ENCODE measurements at regions not wholly inside any gene's neighbourhood (a gene's known extent, or its start where the extent isn't known, plus 50 kb on each side); places are given as distances from the start of the nearest gene placed in this dataset.

GRCh38 chr6:76275746-76276145 is 203.3 kb upstream of the IMPG1 start:
- Mint-ChIP-seq H3K4me1 (no peaks in the 10 kb centered on the region), H3K9me3 (ENCODE audit: low read depth) (peaks cover 22% of the 10 kb centered on the region), H3K4me3 (no peak overlapping the region), H3K27me3 (no peaks in the 10 kb centered on the region), H3K27ac (no peak overlapping the region), H3K36me3 (ENCODE audit: low read depth) (no peaks in the 10 kb centered on the region)
- intact Hi-C loops (cut with DNase I, micrococcal nuclease), result no loop called here
- CTCF ChIA-PET, result no interaction called here
- POLR2A ChIA-PET, result no interaction called here
- ATAC-seq (no peak), DNase-seq (no peak)

GRCh38 chr6:76264468-76264867 is 192.0 kb upstream of the IMPG1 start:
- Mint-ChIP-seq H3K27me3 (no peaks in the 10 kb centered on the region), H3K36me3 (ENCODE audit: low read depth) (no peaks in the 10 kb centered on the region), H3K9me3 (ENCODE audit: low read depth) (peaks cover 33% of the 10 kb centered on the region), H3K27ac (no peak overlapping the region), H3K4me3 (no peak overlapping the region), H3K4me1 (no peaks in the 10 kb centered on the region)
- intact Hi-C loops (cut with DNase I, micrococcal nuclease), result no loop called here
- ATAC-seq, result no peak
- ChIA-PET POLR2A (no interaction called here), CTCF (interaction anchor here (0.6 kb wide), 1 partner anchor 211 kb away, joined by 4 read pairs; no protein-coding TSS in a partner anchor)
- no peak for DNase-seq

- intact Hi-C loops (cut with DNase I, micrococcal nuclease), result no loop called here
These were observed 189.8 kb upstream of the IMPG1 start for GRCh38 chr6:76262240-76262639.

GRCh38 chr6:76250666-76251065 is 178.2 kb upstream of the IMPG1 start:
- POLR2A ChIA-PET, result no interaction called here
- no peak overlapping the region for H3K4me3 Mint-ChIP-seq
- ATAC-seq (no peak), DNase-seq (no peak)
- intact Hi-C loops (cut with DNase I, micrococcal nuclease), result no loop called here
- no peaks in the 10 kb centered on the region for H3K36me3 Mint-ChIP-seq (ENCODE audit: low read depth)
- peaks cover 1% of the 10 kb centered on the region for H3K9me3 Mint-ChIP-seq (ENCODE audit: low read depth)
- H3K4me1 Mint-ChIP-seq, result no peaks in the 10 kb centered on the region
- CTCF ChIA-PET, result no interaction called here
- no peak overlapping the region for H3K27ac Mint-ChIP-seq
- H3K27me3 Mint-ChIP-seq, result no peaks in the 10 kb centered on the region

More at GRCh38 chr6:76262240-76262639, 189.8 kb upstream of the IMPG1 start:
- ChIA-PET POLR2A (no interaction called here), CTCF (no interaction called here)
- Mint-ChIP-seq H3K4me1 (no peaks in the 10 kb centered on the region), H3K4me3 (no peak overlapping the region), H3K36me3 (ENCODE audit: low read depth) (no peaks in the 10 kb centered on the region), H3K9me3 (ENCODE audit: low read depth) (peaks cover 28% of the 10 kb centered on the region), H3K27ac (no peak overlapping the region), H3K27me3 (no peaks in the 10 kb centered on the region)
- no peak for DNase-seq
- no peak for ATAC-seq

GRCh38 chr6:76247527-76247926 is 175.1 kb upstream of the IMPG1 start:
- ATAC-seq, result no peak
- no peak for DNase-seq
- intact Hi-C loops (cut with DNase I, micrococcal nuclease), result no loop called here
- Mint-ChIP-seq H3K4me3 (no peak overlapping the region), H3K27ac (no peak overlapping the region), H3K9me3 (ENCODE audit: low read depth) (no peaks in the 10 kb centered on the region), H3K4me1 (no peaks in the 10 kb centered on the region), H3K36me3 (ENCODE audit: low read depth) (no peaks in the 10 kb centered on the region), H3K27me3 (no peaks in the 10 kb centered on the region)
- ChIA-PET POLR2A (no interaction called here), CTCF (no interaction called here)

- Mint-ChIP-seq H3K9me3 (ENCODE audit: low read depth) (peaks cover 18% of the 10 kb centered on the region), H3K4me3 (no peak overlapping the region), H3K4me1 (no peaks in the 10 kb centered on the region), H3K27ac (no peak overlapping the region), H3K27me3 (no peaks in the 10 kb centered on the region), H3K36me3 (ENCODE audit: low read depth) (no peaks in the 10 kb centered on the region)
- ATAC-seq, result no peak
- intact Hi-C loops (cut with DNase I, micrococcal nuclease), result no loop called here
- CTCF ChIA-PET, result no interaction called here
- POLR2A ChIA-PET, result no interaction called here
- no peak for DNase-seq
These were observed 167.6 kb upstream of the IMPG1 start for GRCh38 chr6:76240092-76240491.

- Mint-ChIP-seq H3K9me3 (ENCODE audit: low read depth) (peaks cover 13% of the 10 kb centered on the region), H3K27me3 (no peaks in the 10 kb centered on the region), H3K36me3 (ENCODE audit: low read depth) (no peaks in the 10 kb centered on the region), H3K4me1 (no peaks in the 10 kb centered on the region), H3K4me3 (no peak overlapping the region), H3K27ac (no peak overlapping the region)
- DNase-seq (no peak), ATAC-seq (no peak)
- POLR2A ChIA-PET, result interaction anchor here (0.5 kb wide), 1 partner anchor 107 kb away, joined by 3 read pairs; no protein-coding TSS in a partner anchor
- CTCF ChIA-PET, result no interaction called here
- intact Hi-C loops (cut with DNase I, micrococcal nuclease), result no loop called here
These were observed 158.2 kb upstream of the IMPG1 start for GRCh38 chr6:76230711-76231110.

GRCh38 chr6:76222189-76222588 is 149.7 kb upstream of the IMPG1 start:
- H3K27me3 Mint-ChIP-seq, result no peaks in the 10 kb centered on the region

GRCh38 chr6:76221525-76221924 is 149.1 kb upstream of the IMPG1 start:
- ATAC-seq (no peak), DNase-seq (no peak)
- no peaks in the 10 kb centered on the region for H3K4me1 Mint-ChIP-seq
- H3K27ac Mint-ChIP-seq, result no peak overlapping the region
- H3K36me3 Mint-ChIP-seq (ENCODE audit: low read depth), result no peaks in the 10 kb centered on the region
- no peaks in the 10 kb centered on the region for H3K27me3 Mint-ChIP-seq
- ChIA-PET CTCF (no interaction called here), POLR2A (no interaction called here)
- intact Hi-C loops (cut with DNase I, micrococcal nuclease), result no loop called here
- peaks cover 6% of the 10 kb centered on the region for H3K9me3 Mint-ChIP-seq (ENCODE audit: low read depth)
- no peak overlapping the region for H3K4me3 Mint-ChIP-seq

More at GRCh38 chr6:76222189-76222588, 149.7 kb upstream of the IMPG1 start:
- ChIA-PET POLR2A (no interaction called here), CTCF (no interaction called here)
- H3K27ac Mint-ChIP-seq, result no peak overlapping the region
- peaks cover 6% of the 10 kb centered on the region for H3K9me3 Mint-ChIP-seq (ENCODE audit: low read depth)
- intact Hi-C loops (cut with DNase I, micrococcal nuclease), result no loop called here
- no peaks in the 10 kb centered on the region for H3K4me1 Mint-ChIP-seq
- DNase-seq (no peak), ATAC-seq (no peak)
- no peaks in the 10 kb centered on the region for H3K36me3 Mint-ChIP-seq (ENCODE audit: low read depth)
- H3K4me3 Mint-ChIP-seq, result no peak overlapping the region

GRCh38 chr6:76220805-76221204 is 148.3 kb upstream of the IMPG1 start:
- Mint-ChIP-seq H3K4me1 (no peaks in the 10 kb centered on the region), H3K27ac (no peak overlapping the region), H3K36me3 (ENCODE audit: low read depth) (no peaks in the 10 kb centered on the region), H3K27me3 (no peaks in the 10 kb centered on the region), H3K4me3 (no peak overlapping the region), H3K9me3 (ENCODE audit: low read depth) (peaks cover 6% of the 10 kb centered on the region)
- ATAC-seq, result no peak
- ChIA-PET POLR2A (no interaction called here), CTCF (no interaction called here)
- intact Hi-C loops (cut with DNase I, micrococcal nuclease), result no loop called here
- no peak for DNase-seq

GRCh38 chr6:76217606-76218005 is 145.1 kb upstream of the IMPG1 start:
- DNase-seq (no peak), ATAC-seq (no peak)
- Mint-ChIP-seq H3K36me3 (ENCODE audit: low read depth) (no peaks in the 10 kb centered on the region), H3K4me1 (no peaks in the 10 kb centered on the region), H3K9me3 (ENCODE audit: low read depth) (peaks cover 12% of the 10 kb centered on the region), H3K27me3 (no peaks in the 10 kb centered on the region), H3K4me3 (no peak overlapping the region), H3K27ac (no peak overlapping the region)
- ChIA-PET POLR2A (no interaction called here), CTCF (no interaction called here)
- intact Hi-C loops (cut with DNase I, micrococcal nuclease), result no loop called here

GRCh38 chr6:76214546-76214945 is 142.1 kb upstream of the IMPG1 start:
- Mint-ChIP-seq H3K36me3 (ENCODE audit: low read depth) (no peaks in the 10 kb centered on the region), H3K4me3 (no peak overlapping the region), H3K27me3 (no peaks in the 10 kb centered on the region), H3K4me1 (no peaks in the 10 kb centered on the region), H3K9me3 (ENCODE audit: low read depth) (peaks cover 18% of the 10 kb centered on the region), H3K27ac (no peak overlapping the region)
- ChIA-PET CTCF (no interaction called here), POLR2A (no interaction called here)
- DNase-seq (no peak), ATAC-seq (no peak)
- intact Hi-C loops (cut with DNase I, micrococcal nuclease), result no loop called here

- Mint-ChIP-seq H3K4me1 (no peaks in the 10 kb centered on the region), H3K9me3 (ENCODE audit: low read depth) (peaks cover 16% of the 10 kb centered on the region), H3K36me3 (ENCODE audit: low read depth) (no peaks in the 10 kb centered on the region), H3K4me3 (no peak overlapping the region), H3K27ac (no peak overlapping the region), H3K27me3 (no peaks in the 10 kb centered on the region)
- DNase-seq (no peak), ATAC-seq (no peak)
- CTCF ChIA-PET, result no interaction called here
- intact Hi-C loops (cut with DNase I, micrococcal nuclease), result no loop called here
- POLR2A ChIA-PET, result no interaction called here
These were observed 102.3 kb upstream of the IMPG1 start for GRCh38 chr6:76174722-76175121.

Data from activated CD4-positive, alpha-beta T cell treated with anti-CD3 and anti-CD28 coated beads for 36 hours (primary cell).